22Rv1 (cell line): ENCODE measurements at regions not wholly inside any gene's neighbourhood (a gene's known extent, or its start where the extent isn't known, plus 50 kb on each side); places are given as distances from the start of the nearest gene placed in this dataset.
"Not testable (repeated sequence)": the region's sequence is repeated elsewhere in the genome, so short reads cannot be mapped to it uniquely, and the experiment has no call there.

Source experiments
- H3K27ac ChIP-seq: fragments of 450-650 bp; 2 replicates; pipeline ENCODE4 v1.5.1; 2017
- ZFX ChIP-seq: fragments of 450-650 bp; IDR thresholded peaks from 2 replicates; pipeline ENCODE4 v1.6.1; 2017; ENCODE audit warnings: antibody characterized with exemption, borderline replicate concordance
- TF ChIP-seq, protein P1 (sequence below): fragments of 450-650 bp; IDR thresholded peaks from 2 replicates; pipeline ENCODE4 v1.5.1; 2017; ENCODE audit warnings: mild to moderate bottlenecking

DNA sequence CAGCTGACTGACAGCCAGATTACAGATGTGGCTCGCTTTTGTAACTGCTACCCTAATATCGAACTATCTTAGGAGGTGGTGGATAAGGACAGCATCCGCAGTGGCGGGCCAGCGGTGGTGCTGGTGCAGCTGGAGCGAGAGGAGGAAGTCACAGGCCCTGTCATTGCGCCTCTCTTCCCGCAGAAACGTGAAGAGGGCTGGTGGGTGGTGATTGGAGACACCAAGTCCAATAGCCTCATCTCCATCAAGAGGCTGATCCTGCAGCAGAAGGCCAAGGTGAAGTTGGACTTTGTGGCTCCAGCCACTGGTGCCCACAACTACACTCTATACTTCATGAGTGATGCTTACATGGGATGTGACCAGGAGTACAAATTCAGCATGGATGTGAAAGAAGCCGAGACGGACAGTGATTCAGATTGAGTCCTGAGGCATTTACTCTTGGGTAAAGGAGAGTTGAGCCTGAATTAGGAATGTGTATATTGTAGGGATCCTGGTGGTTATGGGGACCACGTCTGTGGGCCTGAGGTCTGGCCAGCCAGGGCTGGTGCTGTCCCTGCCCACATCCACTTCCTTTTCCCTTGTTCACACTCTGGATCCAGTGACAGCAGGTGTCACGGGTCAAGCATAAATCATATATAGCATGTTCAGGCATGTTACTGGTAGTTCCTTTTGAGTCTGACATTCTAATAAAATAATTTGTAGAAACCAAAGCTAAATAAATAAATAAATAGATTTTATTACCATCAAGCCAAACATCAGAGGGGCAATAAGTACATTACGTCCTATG is 89.0 kb upstream of the SMURF2 start:
- H3K27ac ChIP-seq, result no peak overlapping the region
- TF ChIP-seq, protein P1, sequence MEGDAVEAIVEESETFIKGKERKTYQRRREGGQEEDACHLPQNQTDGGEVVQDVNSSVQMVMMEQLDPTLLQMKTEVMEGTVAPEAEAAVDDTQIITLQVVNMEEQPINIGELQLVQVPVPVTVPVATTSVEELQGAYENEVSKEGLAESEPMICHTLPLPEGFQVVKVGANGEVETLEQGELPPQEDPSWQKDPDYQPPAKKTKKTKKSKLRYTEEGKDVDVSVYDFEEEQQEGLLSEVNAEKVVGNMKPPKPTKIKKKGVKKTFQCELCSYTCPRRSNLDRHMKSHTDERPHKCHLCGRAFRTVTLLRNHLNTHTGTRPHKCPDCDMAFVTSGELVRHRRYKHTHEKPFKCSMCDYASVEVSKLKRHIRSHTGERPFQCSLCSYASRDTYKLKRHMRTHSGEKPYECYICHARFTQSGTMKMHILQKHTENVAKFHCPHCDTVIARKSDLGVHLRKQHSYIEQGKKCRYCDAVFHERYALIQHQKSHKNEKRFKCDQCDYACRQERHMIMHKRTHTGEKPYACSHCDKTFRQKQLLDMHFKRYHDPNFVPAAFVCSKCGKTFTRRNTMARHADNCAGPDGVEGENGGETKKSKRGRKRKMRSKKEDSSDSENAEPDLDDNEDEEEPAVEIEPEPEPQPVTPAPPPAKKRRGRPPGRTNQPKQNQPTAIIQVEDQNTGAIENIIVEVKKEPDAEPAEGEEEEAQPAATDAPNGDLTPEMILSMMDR, result no peak
- no peak for TF ChIP-seq ZFX

DNA sequence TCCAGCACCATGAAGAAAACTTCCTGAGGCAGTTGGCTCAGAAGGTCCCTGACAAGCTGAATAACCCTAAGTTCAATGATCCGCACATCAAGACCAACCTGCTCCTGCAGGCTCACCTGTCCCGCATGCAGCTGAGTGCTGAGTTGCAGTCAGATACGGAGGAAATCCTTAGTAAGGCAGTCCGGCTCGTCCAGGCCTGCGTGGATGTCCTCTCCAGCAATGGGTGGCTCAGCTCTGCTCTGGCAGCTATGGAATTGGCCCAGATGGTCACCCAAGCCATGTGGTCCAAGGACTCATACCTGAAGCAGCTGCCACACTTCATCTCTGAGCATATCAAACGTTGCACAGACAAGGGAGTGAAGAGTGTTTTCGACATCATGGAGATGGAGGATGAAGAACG is 88.4 kb upstream of the SMURF2 start:
- TF ChIP-seq ZFX, result no peak
- TF ChIP-seq, protein P1, result no peak
- no peak overlapping the region for H3K27ac ChIP-seq

DNA sequence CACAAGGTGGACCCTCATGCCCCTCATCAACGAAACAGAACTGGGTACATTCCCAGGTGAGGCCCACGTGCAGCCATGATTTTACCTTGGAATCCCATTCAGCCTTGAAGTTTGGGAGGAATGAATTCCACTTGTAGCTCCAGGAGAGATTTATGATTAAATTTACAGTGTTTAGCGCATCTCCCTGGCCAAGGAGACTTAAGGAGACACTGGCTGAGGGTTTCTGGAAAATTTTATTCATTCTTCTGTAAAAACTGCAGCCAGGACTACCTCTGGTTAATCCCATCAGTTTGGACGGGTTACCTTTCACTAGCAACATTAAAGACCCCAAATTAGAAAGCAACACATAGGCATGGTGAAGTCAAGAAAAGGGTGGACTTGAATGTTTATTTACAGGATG is 87.2 kb upstream of the SMURF2 start:
- H3K27ac ChIP-seq, result no peak overlapping the region
- TF ChIP-seq, protein P1, result no peak
- TF ChIP-seq ZFX, result no peak

GRCh38 chr17:64747938-64748540 is 85.9 kb upstream of the SMURF2 start:
- no peak overlapping the region for H3K27ac ChIP-seq
- no peak for TF ChIP-seq ZFX
- TF ChIP-seq, protein P1, result no peak

DNA sequence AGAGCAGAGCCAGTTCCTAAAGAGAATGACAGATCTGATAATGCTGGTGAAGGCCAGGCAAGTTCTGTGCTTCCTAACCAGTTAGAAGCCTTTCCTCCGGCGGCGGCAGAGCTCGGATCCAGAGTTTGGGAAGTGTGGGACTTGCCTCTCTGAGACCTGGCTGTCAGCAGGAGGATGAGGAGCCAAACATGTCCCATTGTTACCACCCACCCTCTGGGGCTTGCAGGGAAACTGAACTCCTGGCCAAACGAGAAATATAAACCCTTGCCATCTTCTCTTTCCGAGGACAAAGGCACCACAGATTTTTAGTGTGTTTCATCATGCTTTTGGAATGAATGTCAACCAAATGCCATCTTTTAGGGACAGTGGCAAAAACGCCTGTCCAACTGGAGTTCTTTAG is 80.2 kb upstream of the SMURF2 start:
- H3K27ac ChIP-seq, result no peak overlapping the region
- TF ChIP-seq ZFX, result no peak
- TF ChIP-seq, protein P1, result no peak

DNA sequence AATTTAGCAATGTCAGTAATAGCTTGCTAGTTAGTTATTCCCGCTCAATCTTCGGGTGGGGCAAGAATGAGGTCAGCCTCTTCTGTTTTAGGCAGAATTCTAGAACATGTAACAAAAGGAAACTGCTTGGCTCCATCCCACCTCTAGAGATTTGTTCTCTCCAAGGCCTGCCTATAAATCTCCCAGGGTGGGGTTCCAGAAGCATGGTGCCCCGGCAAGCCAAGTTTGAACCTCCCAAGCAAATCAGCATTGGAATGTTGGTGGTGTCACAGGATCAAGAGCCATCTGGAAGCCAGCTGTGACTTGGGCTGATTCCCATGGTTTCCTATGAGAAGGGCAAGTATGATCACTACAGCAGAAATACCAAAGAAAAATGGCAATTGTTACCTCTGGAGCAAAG is 79.8 kb upstream of the SMURF2 start:
- not testable (repeated sequence) for H3K27ac ChIP-seq

DNA sequence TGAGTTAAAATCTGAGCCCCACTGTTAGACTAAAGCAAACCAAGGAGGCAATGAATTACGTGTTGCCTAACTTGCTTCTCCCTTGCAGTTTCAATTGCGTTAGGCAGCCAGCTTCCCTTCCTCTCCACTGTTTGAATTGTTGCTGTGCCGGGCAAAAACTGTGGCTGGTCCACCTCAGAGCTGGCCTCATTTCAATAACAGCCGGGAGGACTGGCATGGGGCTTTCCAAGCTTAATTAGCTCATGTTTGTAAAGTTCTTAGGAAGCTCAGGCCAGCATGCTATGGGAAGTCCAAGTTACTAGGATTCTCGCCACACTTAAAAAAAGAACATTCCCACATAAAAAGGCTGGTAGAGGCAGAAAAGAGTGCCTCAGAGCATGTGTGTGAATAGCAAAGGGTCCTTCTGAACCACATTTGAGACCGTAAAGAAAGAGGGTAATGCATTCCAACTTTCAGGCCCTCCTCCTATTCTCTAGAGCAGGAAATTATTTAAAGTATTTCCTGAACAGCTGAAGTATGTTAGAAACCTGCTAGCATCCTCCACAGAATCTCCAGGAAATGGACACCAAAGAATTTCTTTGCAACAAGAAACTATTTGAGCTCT is 79.0 kb upstream of the SMURF2 start:
- H3K27ac ChIP-seq, result no peak overlapping the region
- TF ChIP-seq ZFX, result no peak
- TF ChIP-seq, protein P1, result no peak
